ENCODE measurements at regions not wholly inside any gene's neighbourhood (a gene's known extent, or its start where the extent isn't known, plus 50 kb on each side); places are given as distances from the start of the nearest gene placed in this dataset.

- TF ChIP-seq, protein P1, sequence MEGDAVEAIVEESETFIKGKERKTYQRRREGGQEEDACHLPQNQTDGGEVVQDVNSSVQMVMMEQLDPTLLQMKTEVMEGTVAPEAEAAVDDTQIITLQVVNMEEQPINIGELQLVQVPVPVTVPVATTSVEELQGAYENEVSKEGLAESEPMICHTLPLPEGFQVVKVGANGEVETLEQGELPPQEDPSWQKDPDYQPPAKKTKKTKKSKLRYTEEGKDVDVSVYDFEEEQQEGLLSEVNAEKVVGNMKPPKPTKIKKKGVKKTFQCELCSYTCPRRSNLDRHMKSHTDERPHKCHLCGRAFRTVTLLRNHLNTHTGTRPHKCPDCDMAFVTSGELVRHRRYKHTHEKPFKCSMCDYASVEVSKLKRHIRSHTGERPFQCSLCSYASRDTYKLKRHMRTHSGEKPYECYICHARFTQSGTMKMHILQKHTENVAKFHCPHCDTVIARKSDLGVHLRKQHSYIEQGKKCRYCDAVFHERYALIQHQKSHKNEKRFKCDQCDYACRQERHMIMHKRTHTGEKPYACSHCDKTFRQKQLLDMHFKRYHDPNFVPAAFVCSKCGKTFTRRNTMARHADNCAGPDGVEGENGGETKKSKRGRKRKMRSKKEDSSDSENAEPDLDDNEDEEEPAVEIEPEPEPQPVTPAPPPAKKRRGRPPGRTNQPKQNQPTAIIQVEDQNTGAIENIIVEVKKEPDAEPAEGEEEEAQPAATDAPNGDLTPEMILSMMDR (IDR thresholded peaks at IDR 0.05): no peak
- TF ChIP-seq POLR2A (IDR thresholded peaks at IDR 0.05): no peak
These were observed 109.5 kb downstream of the PALM2AKAP2 start for GRCh38 chr9:109889456-109889855.

Data from testis (tissue), 2 donors.